Smooth muscle cell of the brain vasculature (primary cell): ENCODE measurements at regions not wholly inside any gene's neighbourhood (a gene's known extent, or its start where the extent isn't known, plus 50 kb on each side); places are given as distances from the start of the nearest gene placed in this dataset.

Experiments used
- DNase-seq: peaks from one replicate; pipeline ENCODE4 v3.0.0-alpha.2; 2012; ENCODE audit warnings: low read depth, low spot score

DNA sequence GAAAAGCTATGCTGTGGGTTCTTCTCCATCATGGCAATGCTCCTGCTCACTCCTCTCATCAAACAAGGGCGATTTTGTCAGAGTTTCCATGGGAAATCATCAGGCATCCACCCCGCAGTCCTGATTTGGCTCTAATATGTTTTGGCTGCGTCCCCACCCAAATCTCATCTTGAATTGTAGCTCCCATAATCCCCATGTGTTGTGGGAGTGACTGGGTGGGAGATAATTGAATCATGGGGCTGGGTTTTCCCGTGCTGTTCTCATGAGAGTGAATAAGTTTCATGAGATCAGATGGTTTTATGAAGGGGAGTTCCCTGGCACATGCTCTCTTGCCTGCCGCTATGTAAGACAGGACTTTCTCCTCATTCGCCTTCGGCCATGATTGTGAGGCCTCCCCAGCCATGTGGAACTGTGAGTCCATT, 163.8 kb downstream of the GADD45G start:
- DNase-seq = no peak

DNA sequence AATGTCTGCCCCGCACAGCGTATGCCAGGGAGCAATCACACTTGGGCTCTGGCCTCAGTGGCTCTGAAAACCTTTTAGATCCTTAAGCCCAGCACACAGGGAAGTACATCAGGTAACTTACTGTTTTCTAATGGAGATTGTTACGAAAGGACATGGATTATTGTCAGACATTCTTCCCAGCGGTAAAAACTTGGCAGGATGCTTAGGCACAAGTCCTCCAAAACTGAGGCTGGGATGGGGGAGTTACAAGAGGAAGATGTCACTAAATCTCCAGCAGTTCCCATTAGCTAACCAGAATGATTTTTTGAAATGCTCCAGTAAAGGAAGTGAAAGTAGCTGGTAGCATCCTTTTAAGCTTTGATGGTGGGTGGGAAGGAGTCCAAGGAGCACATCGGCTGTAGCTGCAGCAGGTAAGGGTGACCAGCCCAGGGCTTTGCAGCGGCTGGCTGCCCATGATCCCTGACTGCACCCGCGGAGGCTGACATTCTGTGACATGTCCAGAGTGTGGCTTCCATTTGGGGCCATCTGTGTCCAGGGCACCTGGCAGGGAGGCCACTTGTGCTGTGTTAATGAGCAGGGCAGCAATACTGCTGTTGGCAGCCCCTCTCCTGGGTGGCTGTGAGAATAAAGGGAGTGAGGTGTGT, 165.8 kb downstream of the GADD45G start:
- DNase-seq = no peak

DNA sequence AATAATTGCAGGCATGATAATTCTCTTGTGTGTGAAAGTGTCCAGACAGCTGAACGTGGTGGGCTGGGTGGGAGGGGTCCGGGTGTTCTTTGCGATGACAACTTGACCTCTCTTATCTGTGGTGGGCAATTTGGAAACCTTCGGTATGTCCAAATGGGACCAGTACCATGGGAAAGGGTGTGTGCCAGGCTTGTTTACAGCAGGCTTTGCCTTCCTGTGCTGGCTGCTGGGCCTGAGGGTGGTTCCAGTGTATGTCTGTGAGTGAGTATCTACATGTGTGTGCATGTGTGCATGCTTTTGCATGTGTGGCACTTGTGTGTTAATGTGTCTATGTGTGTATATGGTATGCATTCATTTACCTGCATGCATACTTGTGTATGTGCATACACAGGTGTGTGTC, 166.4 kb downstream of the GADD45G start:
- DNase-seq = no peak

DNA sequence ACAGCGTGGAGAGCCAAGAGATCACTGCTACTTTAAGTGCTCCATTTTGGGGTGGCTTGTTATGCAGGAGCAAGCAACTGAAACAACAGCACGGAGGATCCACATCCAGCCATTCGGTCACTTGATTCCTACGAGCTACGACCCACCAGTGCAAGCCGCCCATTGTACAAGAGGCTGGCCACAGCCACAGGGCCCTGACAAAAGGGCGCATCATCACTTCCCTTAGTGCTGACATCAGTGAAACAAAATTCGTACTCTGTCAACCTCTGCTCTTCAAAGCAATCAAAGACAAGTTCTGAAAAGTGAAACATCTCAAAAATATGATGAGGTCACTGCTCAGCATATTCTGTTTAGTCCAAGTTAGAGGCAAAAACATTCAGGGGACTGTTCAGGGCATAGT, 168.4 kb downstream of the GADD45G start:
- DNase-seq = no peak

DNA sequence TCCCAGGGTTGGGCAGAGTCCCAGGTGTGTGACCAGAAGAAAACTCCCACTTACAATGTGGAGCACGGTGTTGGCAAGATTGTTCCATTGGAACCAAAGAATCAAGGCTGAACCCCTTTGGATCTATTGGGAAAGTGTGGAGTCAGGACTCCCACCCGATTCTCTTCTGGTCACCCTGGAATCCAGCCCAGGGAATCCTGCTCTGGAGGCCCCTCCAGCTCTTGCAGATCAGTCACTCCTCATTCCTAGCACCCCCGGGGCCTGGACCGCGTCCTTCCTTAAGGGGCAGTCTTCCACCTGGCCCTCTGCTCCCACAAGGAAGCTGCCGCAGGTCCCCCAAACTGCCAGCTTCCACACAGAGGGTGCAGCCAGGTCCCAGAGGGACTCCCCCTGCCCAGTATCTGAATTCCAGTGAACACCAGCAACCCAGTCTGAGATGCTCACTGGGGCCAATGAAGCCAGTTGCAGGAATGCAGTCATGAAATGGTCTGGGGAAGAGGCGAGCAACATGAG, 170.1 kb downstream of the GADD45G start:
- DNase-seq = no peak

DNA sequence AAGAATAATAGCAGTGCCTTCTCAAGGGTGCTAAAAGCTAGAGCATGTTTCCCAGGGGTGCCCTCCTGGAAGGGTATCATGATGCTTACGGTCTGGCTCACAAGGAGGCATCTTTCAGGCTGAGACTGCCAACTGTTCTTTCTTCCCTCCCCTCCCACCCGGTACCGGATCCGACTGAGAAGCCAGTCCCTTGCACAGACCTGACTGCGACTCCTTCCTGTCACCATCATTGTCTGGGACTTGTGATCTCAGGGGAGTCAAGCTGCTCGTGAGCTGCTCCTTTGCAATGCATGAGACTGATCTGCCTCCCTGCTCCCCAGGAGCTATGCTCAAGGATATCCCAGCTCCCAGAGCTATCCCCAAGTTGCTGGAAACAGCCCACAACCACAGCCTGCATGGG, 170.8 kb downstream of the GADD45G start:
- DNase-seq = no peak

DNA sequence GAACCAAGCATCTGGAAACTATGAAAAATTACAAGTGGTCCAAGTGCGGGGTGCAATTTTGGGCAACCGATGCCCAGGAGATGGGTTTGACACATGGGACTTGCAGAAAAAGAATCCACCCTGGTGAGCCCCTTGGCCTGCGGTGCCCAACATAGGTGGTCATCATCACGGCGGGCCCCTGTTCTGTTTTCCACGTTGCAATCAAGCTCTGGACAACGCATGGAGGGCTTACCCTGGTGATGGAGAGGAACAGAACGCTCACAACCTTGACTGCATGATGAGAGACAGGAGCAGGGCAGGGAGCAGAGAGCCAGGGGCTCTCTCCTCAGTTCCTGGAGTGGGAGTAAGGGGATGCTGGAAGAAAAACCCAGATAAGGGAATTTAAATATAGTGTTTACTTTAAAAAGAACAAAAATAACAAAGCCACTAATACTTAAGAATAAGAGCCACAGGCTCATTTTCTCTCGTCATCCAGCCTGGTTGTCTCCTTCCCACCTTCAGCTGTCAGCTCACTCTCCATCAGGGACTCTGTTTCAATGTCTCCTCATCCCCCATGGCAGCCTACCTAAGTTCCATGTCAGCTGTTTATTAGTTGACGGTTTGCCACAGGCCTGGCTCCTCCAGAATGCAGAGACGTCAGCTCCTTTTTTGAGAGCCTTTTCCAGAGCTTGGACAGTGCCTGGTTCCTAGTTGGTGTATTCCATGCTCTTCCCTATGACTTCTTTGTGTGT, 172.1 kb downstream of the GADD45G start:
- DNase-seq = no peak

DNA sequence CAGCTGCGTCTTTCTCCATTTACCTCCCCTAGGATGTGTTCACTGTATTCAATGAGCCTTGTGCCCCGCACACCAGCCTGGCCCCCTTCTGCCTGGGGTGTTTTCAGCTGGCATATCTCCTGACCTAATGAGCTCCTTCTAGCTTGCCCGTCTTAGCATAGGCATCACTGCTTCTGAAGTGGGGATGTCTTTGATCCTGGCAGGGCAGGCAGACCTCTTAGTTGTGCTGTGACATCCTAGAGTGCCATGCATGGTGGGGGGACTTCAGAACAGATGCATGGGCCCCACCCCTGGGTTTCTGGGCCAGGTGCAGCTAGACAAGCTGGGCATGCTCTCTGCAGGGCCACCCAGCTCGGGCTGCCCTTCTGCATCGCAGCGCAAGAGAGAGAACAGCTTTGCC, 172.7 kb downstream of the GADD45G start:
- no peak for DNase-seq

DNA sequence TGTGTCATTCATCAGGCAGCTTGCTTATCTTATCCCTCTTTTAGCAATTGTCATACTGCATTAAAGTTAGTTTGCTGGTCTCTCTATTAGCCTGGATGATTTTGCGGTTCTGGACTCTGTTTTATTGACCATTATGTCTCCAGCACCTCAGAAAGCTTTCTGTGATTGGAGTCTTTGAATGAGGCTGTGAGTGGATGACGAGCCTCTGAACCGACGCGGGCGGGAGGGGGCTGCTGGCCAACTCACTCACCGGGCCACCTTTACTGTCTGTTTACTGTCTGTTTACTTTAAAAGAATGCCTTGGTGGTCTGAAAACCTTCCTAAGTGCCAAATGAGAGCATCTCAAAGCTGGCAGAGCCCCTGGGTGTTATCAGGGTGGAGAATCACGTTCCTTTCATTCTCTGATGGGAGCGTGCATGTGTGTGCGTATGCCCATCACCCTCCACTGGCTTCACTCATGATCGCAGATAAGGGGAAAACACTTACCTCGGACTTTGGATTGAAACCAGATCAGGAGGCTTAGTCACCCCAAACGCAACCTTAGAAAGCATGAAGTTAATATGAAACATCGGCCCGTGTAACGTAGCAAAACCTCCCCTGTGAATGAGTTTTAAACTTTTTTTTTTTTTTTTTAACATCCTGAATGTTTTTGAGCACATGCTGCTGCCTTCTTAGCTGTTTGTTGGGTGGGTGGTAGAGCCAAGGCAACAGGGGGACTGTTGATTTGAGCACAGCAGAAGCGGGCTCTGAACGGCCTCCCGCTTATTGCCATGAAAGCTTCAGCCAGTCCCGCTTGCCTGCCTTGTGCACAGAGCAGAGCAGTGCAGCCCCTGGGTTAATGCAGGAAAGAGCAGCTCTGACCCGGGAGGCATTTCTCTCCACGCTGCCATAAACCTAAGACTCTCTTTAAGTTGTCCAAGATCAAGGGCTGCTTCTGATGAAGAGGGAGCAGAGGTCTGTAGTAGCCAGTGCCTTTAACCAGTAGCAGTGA, 173.6 kb downstream of the GADD45G start:
- no peak for DNase-seq

DNA sequence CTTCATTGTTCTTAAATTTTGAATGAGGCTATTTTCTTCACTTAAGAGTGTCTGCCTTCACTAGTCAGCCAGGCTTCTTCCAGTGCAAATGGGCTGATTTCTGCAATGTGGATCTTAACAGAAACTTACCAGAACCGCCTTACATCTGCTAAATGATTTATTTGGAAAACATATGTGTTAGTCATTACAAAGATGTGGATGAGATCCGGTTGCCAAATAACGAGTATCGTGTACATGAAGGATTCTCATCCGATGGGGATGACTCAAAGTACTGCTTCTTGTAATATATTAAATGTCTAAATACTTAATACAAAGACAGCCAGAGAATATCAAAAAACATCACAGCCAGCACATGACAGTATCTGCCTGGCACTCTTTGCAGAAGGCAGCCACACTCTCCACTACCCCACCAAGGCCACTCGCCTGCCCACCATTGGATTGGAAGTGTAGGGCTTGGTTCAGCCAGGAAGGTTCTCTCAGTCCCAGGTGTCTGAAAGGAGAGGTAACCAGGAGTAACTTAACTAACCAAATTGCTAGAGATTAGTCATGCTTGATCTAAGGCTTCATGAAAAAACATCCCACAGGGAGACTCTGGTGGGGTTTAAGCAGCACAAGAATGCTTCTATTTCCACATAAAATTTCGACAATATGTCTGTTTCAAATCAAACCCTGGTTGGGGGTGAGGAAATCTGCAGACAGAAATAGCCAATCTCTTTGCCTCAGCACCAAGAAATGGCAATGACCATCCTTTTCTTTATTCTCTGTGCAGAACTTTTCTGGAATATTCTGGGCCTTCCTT, 174.8 kb downstream of the GADD45G start:
- no peak for DNase-seq

DNA sequence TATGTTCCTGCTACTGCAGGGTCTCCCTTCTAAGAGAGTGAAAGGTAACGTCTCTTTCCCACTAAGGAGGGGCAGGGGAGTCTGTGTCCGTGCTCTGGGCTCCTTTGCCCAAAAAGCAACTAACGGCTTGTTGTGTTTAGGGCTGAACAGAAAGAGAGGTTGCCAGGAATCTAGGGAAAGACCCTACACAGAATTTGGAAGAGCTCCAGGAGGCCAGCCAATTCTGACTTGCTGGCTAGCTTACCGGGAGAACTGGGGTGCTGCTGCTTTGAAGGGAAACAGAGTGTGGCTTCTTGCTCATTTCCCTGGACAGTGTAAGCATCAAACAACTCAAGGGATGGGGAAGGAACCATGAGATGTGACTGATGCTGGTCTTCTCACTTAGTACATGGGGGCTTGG, 176.1 kb downstream of the GADD45G start:
- no peak for DNase-seq

DNA sequence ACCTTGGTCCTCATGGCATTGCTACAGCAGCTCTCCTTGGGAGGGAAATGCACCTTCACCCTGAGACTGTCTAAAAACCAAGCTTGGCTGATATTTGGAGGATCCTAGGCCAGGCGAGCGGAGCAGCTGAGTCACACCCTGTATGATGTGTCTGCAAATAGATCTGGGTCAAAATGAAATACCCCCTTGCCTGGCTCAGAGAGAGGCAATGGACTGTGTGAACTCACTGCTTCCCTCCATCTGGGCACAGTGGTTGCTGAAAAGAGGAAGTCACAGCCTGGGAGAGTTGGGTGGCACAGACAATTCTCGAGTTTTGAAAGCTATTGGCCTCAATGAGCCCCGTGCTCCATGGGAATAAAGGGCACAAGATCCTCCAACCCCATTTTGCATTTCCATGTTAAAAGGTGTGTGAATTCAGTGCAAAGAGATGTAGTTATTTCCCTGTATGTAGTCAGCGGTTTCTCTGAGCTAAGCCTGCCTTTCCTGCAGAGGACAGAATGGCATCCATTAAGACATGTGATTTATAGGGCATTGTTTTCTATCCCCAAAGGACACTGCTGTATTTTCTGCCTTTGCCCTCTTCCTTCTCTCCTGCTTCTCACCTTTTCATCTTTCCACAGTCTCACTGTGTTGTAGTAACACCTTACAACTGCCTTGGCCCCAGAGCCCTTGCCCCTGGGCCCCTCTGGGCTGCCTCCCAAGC, 177.2 kb downstream of the GADD45G start:
- DNase-seq = no peak

DNA sequence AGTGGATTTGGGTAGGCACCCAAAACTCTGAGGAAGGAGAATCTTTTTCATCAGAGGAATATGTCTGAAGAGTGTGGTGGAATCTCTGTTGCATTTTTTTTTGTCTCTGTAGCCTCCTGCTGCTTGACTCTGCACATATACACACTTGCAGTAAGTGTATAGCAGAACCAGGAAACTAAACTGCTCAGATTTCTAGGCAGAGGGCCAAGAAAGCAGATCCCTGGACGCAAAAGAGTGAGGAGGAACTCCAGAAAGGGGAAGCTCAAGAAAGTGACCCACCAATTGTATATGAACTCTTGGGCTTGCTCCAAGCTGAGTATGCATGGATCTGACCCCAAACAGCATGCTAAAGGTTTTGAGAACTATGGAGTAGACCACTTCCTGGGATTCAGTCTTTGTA, 181.8 kb downstream of the GADD45G start:
- peak; percentile 52 for DNase-seq

DNA sequence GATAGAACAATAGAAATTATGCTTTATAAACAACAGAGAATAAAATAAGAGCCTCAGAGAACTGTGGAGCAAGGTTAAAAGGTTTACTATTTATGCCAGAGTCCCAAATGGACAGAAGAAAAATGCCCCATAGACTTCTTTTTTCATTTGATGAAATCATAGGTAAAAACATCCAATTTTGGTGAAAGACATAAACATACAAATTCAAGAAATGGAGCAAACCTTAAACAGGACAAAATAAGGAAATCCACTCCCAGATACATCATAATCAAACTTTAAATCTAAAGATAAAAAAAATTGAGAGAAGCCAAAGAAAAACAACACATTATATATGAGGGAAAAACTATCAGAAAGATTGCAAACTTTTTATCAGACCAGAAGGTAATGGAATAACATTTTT, 182.8 kb downstream of the GADD45G start:
- no peak for DNase-seq

DNA sequence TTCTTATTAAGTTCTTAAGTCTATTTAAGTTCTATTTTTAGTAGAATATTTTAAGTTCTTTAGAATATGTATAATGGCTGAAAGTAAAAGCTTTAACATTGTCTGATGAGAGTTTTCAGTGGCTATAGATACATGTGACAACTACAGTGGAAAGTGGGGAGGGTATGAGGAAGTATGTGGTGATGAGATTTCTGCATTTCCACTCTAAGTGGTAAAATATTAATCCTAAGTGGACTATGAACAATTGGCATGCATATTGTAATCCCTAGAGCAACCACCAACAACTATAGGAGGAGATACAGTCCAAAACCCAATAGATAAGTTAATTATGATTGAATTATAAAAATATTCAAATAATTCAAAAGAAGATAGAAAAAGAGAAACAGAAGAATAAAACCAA, 183.6 kb downstream of the GADD45G start:
- no peak for DNase-seq

DNA sequence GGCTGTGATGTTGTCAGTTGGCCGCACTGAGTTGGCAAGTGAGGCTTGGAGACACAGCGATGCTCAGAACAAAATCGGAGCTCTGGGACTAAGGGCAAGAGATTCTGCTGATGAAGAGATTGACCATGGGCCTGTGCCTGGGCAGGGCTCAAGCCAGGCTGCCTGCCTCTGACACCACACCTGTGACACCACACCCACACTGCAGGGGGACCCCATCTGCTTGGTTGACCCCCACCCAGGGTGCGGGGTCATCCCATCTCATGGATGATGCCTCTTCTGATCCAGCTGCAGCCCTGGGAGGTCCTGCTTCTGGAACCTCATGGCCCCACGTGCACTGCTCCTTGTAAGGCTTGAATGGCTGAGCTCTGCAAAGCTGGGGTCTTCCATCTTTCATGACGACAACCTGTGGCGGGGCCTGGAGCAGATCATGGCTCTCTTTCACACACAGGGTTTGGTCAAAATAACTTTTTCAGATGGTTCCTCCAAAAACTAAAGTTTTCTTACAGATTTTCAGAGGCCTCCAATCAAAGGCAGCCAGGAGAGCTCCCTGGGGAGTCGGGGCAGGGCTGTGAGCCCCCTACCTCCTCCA, 185.2 kb downstream of the GADD45G start:
- DNase-seq = no peak

DNA sequence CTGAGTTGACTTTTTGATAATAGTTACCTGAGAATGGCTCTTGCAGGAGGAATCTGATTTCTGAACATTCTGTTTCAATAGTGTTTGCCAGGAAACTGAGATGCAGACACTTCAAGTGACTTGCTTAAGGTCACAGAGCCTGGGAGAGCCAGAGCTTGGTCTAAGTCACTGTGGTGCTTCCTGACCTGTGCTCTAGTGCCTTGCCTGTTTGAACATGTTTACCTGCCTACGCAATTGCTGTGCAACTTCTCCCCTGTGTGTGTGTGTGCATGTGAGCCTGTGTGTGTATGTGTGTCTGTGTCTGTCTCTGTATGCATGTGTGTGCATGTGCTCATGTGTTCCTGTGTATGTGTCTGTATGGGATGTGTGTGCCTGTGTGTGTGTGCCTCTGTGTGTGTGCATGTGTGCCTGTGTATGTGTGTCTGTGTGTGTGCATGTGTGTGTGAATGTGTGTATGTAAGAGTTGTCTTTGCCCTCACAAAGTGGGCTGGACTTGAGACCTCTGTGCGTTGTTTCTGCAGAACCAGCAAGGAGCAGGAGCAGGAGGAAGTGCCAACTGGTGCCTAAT, 185.8 kb downstream of the GADD45G start:
- no peak for DNase-seq

DNA sequence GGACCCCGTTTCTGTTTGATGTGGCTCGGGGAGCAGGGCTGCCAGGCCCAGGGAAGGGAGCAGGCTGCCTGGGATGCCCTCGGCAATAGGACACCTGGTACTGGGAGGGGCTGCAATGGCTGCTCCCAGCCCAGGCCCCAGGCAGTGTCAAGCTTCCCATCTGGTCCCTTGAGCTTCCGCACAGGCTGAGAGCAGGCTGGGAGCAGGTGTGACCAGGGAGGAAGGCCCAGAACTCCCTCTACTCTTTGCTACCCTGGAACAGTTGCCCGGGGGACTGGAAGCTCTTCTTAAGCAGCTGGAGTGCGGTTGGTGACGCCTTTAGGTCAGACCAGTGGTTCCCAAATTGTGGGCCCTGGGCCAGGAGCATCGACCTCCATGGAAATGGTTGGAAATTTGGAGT, 186.9 kb downstream of the GADD45G start:
- no peak for DNase-seq

DNA sequence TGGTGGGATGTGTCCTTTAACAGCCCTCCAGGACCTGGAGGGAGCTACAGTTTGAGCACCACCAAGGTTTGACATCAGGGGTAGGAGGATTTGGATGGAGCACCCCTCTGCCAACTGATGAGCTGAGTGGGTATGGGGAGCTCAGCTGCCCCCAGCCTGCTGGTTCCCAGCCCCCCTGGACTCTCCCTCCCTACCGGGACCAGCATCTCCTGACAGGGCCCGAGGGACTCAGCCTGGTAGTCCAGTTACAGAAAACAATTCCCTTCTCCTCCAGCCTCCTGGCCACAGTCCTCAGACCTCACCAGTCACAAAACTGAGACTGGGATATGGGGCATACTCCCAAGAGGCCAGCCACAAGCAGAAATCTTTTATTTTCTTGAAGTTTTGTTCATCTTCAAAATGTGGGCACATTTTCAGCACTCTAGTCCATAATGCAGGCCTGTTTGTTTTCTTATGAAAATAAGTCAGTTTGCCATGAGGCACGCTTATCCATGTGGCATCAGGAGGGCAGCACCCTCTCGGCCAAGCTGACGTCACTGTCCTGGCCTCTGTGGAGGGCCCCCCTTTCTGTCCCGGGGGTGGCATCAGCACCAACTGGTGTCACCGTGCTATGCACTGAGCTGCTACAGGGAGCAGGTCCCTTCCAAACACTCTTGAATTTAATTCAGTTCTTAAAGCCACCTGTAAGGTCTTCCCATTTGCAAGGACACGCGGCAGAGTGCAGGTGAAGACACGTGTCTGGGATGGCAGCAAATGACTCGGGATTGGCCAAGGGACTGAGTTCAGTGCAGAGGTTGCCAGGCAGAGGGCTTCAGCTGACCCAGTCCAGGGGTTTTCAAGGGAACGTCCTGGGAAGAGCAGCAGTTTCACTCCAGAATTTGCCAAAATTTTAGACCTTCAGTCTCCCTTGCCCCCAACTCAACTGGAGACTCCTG, 187.6 kb downstream of the GADD45G start:
- no peak for DNase-seq
